KOPT-K1 (cell line): ENCODE measurements at regions not wholly inside any gene's neighbourhood (a gene's known extent, or its start where the extent isn't known, plus 50 kb on each side); places are given as distances from the start of the nearest gene placed in this dataset.

ENCODE experiments used
- H3K27ac ChIP-seq: fragments of 200-600 bp; sonication (generic); 2 replicates; pipeline ENCODE4 v1.5.1; 2016; ENCODE audit warnings: antibody characterized with exemption, mild to moderate bottlenecking, low read depth, low read length; ENCODE audit not compliant: poor library complexity, severe bottlenecking
- H3K36me3 ChIP-seq: fragments of 200-600 bp; sonication (generic); 2 replicates; pipeline ENCODE4 v1.5.1; 2017; ENCODE audit warnings: antibody characterized with exemption, mild to moderate bottlenecking, low read length, moderate library complexity; ENCODE audit not compliant: insufficient read depth
- H3K9me3 ChIP-seq: fragments of 200-600 bp; sonication (generic); 2 replicates; pipeline ENCODE4 v1.5.1; 2017; ENCODE audit warnings: antibody characterized with exemption, low read length, mild to moderate bottlenecking; ENCODE audit not compliant: insufficient read depth, poor library complexity, severe bottlenecking

- no peaks in the 10 kb centered on the region for H3K9me3 ChIP-seq
Measured at GRCh38 chr6:23293653-23294052, 724.3 kb downstream of the HDGFL1 start.

GRCh38 chr6:23301556-23301955 is 732.2 kb downstream of the HDGFL1 start:
- H3K36me3 ChIP-seq = no peaks in the 10 kb centered on the region
- no peak overlapping the region for H3K27ac ChIP-seq
- peaks cover 9% of the 10 kb centered on the region for H3K9me3 ChIP-seq

More at GRCh38 chr6:23293653-23294052, 724.3 kb downstream of the HDGFL1 start:
- Histone ChIP-seq H3K36me3 (no peaks in the 10 kb centered on the region), H3K27ac (no peak overlapping the region)

- H3K27ac ChIP-seq = no peak overlapping the region
- H3K36me3 ChIP-seq = no peaks in the 10 kb centered on the region
- H3K9me3 ChIP-seq = peaks cover 9% of the 10 kb centered on the region
Measured at GRCh38 chr6:23302514-23302913, 733.1 kb downstream of the HDGFL1 start.

- no peaks in the 10 kb centered on the region for H3K36me3 ChIP-seq
- H3K27ac ChIP-seq = no peak overlapping the region
- peaks cover 8% of the 10 kb centered on the region for H3K9me3 ChIP-seq
Measured at GRCh38 chr6:23305325-23305943, 736.1 kb downstream of the HDGFL1 start.

GRCh38 chr6:23306251-23306950 is 737.0 kb downstream of the HDGFL1 start:
- Histone ChIP-seq H3K36me3 (no peaks in the 10 kb centered on the region), H3K9me3 (no peaks in the 10 kb centered on the region)

GRCh38 chr6:23307516-23307915 is 738.1 kb downstream of the HDGFL1 start:
- Histone ChIP-seq H3K36me3 (no peaks in the 10 kb centered on the region), H3K27ac (no peak overlapping the region), H3K9me3 (no peaks in the 10 kb centered on the region)

More at GRCh38 chr6:23306251-23306950, 737.0 kb downstream of the HDGFL1 start:
- no peak overlapping the region for H3K27ac ChIP-seq

GRCh38 chr6:23308166-23308565 is 738.8 kb downstream of the HDGFL1 start:
- H3K36me3 ChIP-seq = no peaks in the 10 kb centered on the region
- no peak overlapping the region for H3K27ac ChIP-seq
- no peaks in the 10 kb centered on the region for H3K9me3 ChIP-seq

GRCh38 chr6:23311211-23311610 is 741.8 kb downstream of the HDGFL1 start:
- Histone ChIP-seq H3K27ac (no peak overlapping the region), H3K9me3 (no peaks in the 10 kb centered on the region), H3K36me3 (no peaks in the 10 kb centered on the region)

GRCh38 chr6:23316131-23316530 is 746.8 kb downstream of the HDGFL1 start:
- Histone ChIP-seq H3K9me3 (no peaks in the 10 kb centered on the region), H3K27ac (no peak overlapping the region), H3K36me3 (no peaks in the 10 kb centered on the region)

- Histone ChIP-seq H3K27ac (no peak overlapping the region), H3K36me3 (no peaks in the 10 kb centered on the region), H3K9me3 (no peaks in the 10 kb centered on the region)
Measured at GRCh38 chr6:23316931-23317330, 747.6 kb downstream of the HDGFL1 start.

GRCh38 chr6:23319582-23319981 is 750.2 kb downstream of the HDGFL1 start:
- no peaks in the 10 kb centered on the region for H3K36me3 ChIP-seq
- no peaks in the 10 kb centered on the region for H3K9me3 ChIP-seq
- H3K27ac ChIP-seq = no peak overlapping the region

- Histone ChIP-seq H3K9me3 (no peaks in the 10 kb centered on the region), H3K36me3 (no peaks in the 10 kb centered on the region), H3K27ac (no peak overlapping the region)
Measured at GRCh38 chr6:23320471-23321015, 751.2 kb downstream of the HDGFL1 start.

GRCh38 chr6:23323897-23324296 is 754.5 kb downstream of the HDGFL1 start:
- H3K9me3 ChIP-seq = no peaks in the 10 kb centered on the region
- H3K27ac ChIP-seq = no peak overlapping the region
- H3K36me3 ChIP-seq = no peaks in the 10 kb centered on the region

- Histone ChIP-seq H3K27ac (no peak overlapping the region), H3K36me3 (no peaks in the 10 kb centered on the region), H3K9me3 (no peaks in the 10 kb centered on the region)
Measured at GRCh38 chr6:23325065-23325464, 755.7 kb downstream of the HDGFL1 start.

GRCh38 chr6:23327621-23328020 is 758.3 kb downstream of the HDGFL1 start:
- no peaks in the 10 kb centered on the region for H3K36me3 ChIP-seq
- H3K27ac ChIP-seq = no peak overlapping the region
- no peaks in the 10 kb centered on the region for H3K9me3 ChIP-seq

- no peaks in the 10 kb centered on the region for H3K9me3 ChIP-seq
- no peak overlapping the region for H3K27ac ChIP-seq
- no peaks in the 10 kb centered on the region for H3K36me3 ChIP-seq
Measured at GRCh38 chr6:23329086-23329485, 759.7 kb downstream of the HDGFL1 start.
